Large intestine (tissue), 3 donors: ENCODE measurements at regions not wholly inside any gene's neighbourhood (a gene's known extent, or its start where the extent isn't known, plus 50 kb on each side); places are given as distances from the start of the nearest gene placed in this dataset.

Source experiments
- DNase-seq, 2 donors: peaks; one replicate each; pipeline versions ENCODE4 v3.0.0 to v3.0.0-alpha.2; 2013
- H3K27ac ChIP-seq: one replicate; pipeline ENCODE4 v1.5.1; 2013; ENCODE audit warnings: low read length
- H3K27me3 ChIP-seq: 2 replicates; pipeline ENCODE4 v1.6.1; 2013; ENCODE audit warnings: low read length; ENCODE audit not compliant: control insufficient read depth, insufficient read depth
- H3K36me3 ChIP-seq: 2 replicates; pipeline ENCODE4 v1.6.1; 2013; ENCODE audit warnings: low read length; ENCODE audit not compliant: control insufficient read depth, insufficient read depth
- H3K4me1 ChIP-seq: one replicate; pipeline ENCODE4 v1.6.1; 2013; ENCODE audit warnings: low read length; ENCODE audit not compliant: control insufficient read depth, insufficient read depth
- H3K4me3 ChIP-seq: one replicate; pipeline ENCODE4 v1.5.1; 2013; ENCODE audit warnings: low read length
- H3K9me3 ChIP-seq: one replicate; pipeline ENCODE4 v1.6.1; 2013; ENCODE audit warnings: mild to moderate bottlenecking, low read depth, low read length, moderate library complexity; ENCODE audit not compliant: control insufficient read depth
- WGBS: methylation state at CpG from one replicate; pipeline ENCODE4 v1.1.5; 2013; ENCODE audit warnings: low lambda C conversion rate; ENCODE audit not compliant: insufficient coverage; 5-methylcytosine and 5-hydroxymethylcytosine counted together

DNA sequence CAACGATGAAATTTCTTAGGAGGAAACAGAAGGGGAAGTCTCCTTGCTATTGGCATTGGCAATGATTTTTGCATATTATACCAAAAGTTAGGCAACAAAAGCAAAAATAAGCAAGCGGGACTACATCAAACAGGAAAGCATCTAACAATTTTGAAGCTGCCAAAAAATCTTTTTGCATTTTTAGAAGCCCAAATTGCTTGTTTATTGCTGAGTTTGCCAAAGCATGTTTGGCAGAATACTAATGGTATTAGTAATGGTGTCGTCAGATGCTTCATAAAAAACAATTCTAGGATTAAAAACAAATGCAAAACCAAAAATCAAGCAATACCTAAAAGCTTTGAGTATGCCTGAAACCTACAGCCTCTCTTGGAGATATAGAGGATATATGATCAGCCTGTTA is 80.0 kb downstream of the GALR1 start:
- H3K4me1 ChIP-seq = no peaks in the 10 kb centered on the region
- no peaks in the 10 kb centered on the region for H3K9me3 ChIP-seq
- H3K36me3 ChIP-seq = no peaks in the 10 kb centered on the region
- H3K4me3 ChIP-seq = no peak overlapping the region
- no peak for DNase-seq
- 80% methylated on average over 1 of the region's 3 CpGs for WGBS
- H3K27me3 ChIP-seq = no peaks in the 10 kb centered on the region
- H3K27ac ChIP-seq = no peak overlapping the region

GRCh38 chr18:77334876-77335275 is 85.2 kb downstream of the GALR1 start:
- H3K36me3 ChIP-seq = no peaks in the 10 kb centered on the region
- no CpG with 5 or more reads among the region's 7 CpGs for WGBS
- H3K9me3 ChIP-seq = no peaks in the 10 kb centered on the region
- H3K4me3 ChIP-seq = no peak overlapping the region
- no peak overlapping the region for H3K27ac ChIP-seq
- H3K27me3 ChIP-seq = no peaks in the 10 kb centered on the region
- no peak for DNase-seq
- no peaks in the 10 kb centered on the region for H3K4me1 ChIP-seq

DNA sequence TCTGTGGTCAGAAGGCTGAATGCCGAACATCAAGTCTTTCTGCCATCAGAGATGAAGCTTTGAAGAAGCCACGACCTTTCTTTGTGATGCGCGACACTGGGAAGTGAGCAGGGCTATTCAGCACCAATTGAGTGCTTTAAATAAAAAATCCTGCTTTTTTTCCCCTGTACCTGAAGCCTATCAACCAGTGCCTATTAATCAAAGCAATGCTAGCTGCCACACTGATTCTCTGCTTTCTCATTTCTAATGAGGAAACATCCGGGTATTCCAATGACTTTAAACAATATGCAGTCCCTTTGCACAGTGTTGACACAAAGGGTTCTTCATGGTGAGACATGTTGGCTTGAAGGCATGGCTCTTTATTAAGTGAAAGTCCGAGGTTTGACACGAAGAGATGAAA is 88.0 kb downstream of the GALR1 start:
- Histone ChIP-seq H3K4me3 (no peak overlapping the region), H3K36me3 (no peaks in the 10 kb centered on the region), H3K4me1 (no peaks in the 10 kb centered on the region), H3K27me3 (no peaks in the 10 kb centered on the region), H3K27ac (no peak overlapping the region), H3K9me3 (no peaks in the 10 kb centered on the region)
- WGBS = no CpG with 5 or more reads among the region's 7 CpGs
- no peak for DNase-seq

DNA sequence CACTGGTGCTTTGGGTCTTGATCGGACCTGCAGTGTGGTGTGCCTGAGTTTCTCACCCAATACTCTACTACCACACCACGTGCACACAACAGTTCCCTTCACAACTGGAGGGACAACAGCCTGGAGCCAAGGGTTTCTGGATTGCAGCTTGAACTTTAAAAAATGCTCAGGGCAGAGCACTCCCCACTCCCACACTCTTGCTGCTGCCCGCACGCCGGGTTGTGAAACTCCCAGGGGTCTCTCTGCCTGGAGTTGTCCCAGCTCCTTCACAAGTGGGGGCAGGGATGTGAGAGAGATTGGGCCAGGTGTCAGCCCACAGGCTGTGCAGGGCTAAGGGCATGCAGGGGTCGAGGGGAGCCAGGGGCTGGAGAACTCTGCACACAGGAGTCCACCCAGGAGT is 89.4 kb downstream of the GALR1 start:
- no peaks in the 10 kb centered on the region for H3K4me1 ChIP-seq
- DNase-seq = no peak
- H3K27me3 ChIP-seq = no peaks in the 10 kb centered on the region
- no peak overlapping the region for H3K27ac ChIP-seq
- no CpG with 5 or more reads among the region's 6 CpGs for WGBS
- no peak overlapping the region for H3K4me3 ChIP-seq
- H3K36me3 ChIP-seq = no peaks in the 10 kb centered on the region
- H3K9me3 ChIP-seq = no peaks in the 10 kb centered on the region

DNA sequence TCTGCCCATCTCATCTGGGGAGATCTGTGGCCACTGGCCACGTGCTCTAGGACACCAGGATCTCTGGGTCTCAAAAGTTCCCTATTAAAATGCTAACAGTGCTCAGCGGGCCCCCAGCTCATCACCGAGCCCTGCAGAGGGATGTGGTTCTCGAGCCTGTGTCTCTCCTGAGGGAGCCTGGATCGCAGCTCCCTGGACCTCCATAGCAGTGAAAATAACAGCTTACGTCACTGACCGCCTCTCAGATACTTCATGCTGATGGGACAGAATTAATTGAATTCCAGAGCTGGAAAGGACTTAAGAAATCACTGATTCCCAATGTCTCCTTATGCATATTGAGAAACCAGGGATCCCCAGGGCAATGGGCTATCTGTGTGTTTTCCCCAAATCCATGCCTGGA is 90.0 kb downstream of the GALR1 start:
- no CpG with 5 or more reads among the region's 7 CpGs for WGBS

DNA sequence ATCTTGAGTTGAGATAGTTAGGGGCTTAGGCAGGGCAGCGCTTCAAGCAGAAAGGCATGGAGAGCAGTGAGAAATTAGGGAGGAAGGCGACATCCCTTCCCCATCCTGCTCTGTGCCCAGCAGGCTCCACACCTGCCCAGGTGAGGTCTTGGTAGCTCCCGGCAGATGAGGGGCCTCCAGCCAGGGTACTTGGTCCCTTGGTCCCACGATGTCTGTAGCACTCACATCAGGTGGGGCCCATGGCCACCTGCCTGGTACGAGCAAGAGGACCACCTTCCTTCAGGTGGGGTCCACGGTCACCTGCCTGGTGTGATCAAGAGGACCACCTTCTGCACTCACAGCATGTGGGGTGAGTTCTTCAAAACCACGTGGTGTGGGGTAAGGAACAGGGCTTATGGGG is 91.2 kb downstream of the GALR1 start:
- Histone ChIP-seq H3K27me3 (no peaks in the 10 kb centered on the region), H3K27ac (no peak overlapping the region), H3K9me3 (no peaks in the 10 kb centered on the region), H3K4me3 (no peak overlapping the region), H3K4me1 (no peaks in the 10 kb centered on the region), H3K36me3 (no peaks in the 10 kb centered on the region)
- no CpG with 5 or more reads among the region's 7 CpGs for WGBS
- no peak for DNase-seq

More for the DNA sequence above, 90.0 kb downstream of the GALR1 start:
- no peak for DNase-seq
- no peaks in the 10 kb centered on the region for H3K9me3 ChIP-seq
- H3K4me1 ChIP-seq = no peaks in the 10 kb centered on the region
- H3K27ac ChIP-seq = no peak overlapping the region
- H3K27me3 ChIP-seq = no peaks in the 10 kb centered on the region
- no peak overlapping the region for H3K4me3 ChIP-seq
- no peaks in the 10 kb centered on the region for H3K36me3 ChIP-seq

GRCh38 chr18:77341527-77342325 is 92.1 kb downstream of the GALR1 start:
- Histone ChIP-seq H3K9me3 (no peaks in the 10 kb centered on the region), H3K36me3 (no peaks in the 10 kb centered on the region)
- no CpG with 5 or more reads among the region's 17 CpGs for WGBS

GRCh38 chr18:77342736-77343135 is 93.1 kb downstream of the GALR1 start:
- no CpG with 5 or more reads among the region's 10 CpGs for WGBS
- Histone ChIP-seq H3K27ac (no peak overlapping the region), H3K9me3 (no peaks in the 10 kb centered on the region), H3K27me3 (no peaks in the 10 kb centered on the region), H3K4me1 (no peaks in the 10 kb centered on the region), H3K36me3 (no peaks in the 10 kb centered on the region), H3K4me3 (no peak overlapping the region)
- DNase-seq = no peak

More at GRCh38 chr18:77341527-77342325, 92.1 kb downstream of the GALR1 start:
- H3K27me3 ChIP-seq = no peaks in the 10 kb centered on the region
- no peak overlapping the region for H3K27ac ChIP-seq
- H3K4me1 ChIP-seq = no peaks in the 10 kb centered on the region
- H3K4me3 ChIP-seq = no peak overlapping the region
- no peak for DNase-seq

- H3K4me3 ChIP-seq = no peak overlapping the region
- H3K36me3 ChIP-seq = no peaks in the 10 kb centered on the region
- no peaks in the 10 kb centered on the region for H3K27me3 ChIP-seq
- H3K27ac ChIP-seq = no peak overlapping the region
- no CpG with 5 or more reads among the region's 14 CpGs for WGBS
- DNase-seq = no peak
- H3K4me1 ChIP-seq = no peaks in the 10 kb centered on the region
- H3K9me3 ChIP-seq = no peaks in the 10 kb centered on the region
These were observed 94.3 kb downstream of the GALR1 start for GRCh38 chr18:77343846-77344510.

GRCh38 chr18:77344786-77345500 is 95.3 kb downstream of the GALR1 start:
- no peak for DNase-seq

More at GRCh38 chr18:77344786-77345500, 95.3 kb downstream of the GALR1 start:
- WGBS = 80% methylated on average over 1 of the region's 11 CpGs
- H3K27me3 ChIP-seq = no peaks in the 10 kb centered on the region
- H3K27ac ChIP-seq = no peak overlapping the region
- no peaks in the 10 kb centered on the region for H3K4me1 ChIP-seq
- no peaks in the 10 kb centered on the region for H3K36me3 ChIP-seq
- no peaks in the 10 kb centered on the region for H3K9me3 ChIP-seq
- no peak overlapping the region for H3K4me3 ChIP-seq
